IgD-negative memory B cell (primary cell): ENCODE measurements at regions not wholly inside any gene's neighbourhood (a gene's known extent, or its start where the extent isn't known, plus 50 kb on each side); places are given as distances from the start of the nearest gene placed in this dataset.

Source experiments
- H3K27ac Mint-ChIP-seq, 3 donors: one replicate each; pipeline ENCODE4 v1.8.0; 2020 to 2022; ENCODE audit warnings: mild to moderate bottlenecking in 3 of 3, mixed read lengths in 3 of 3, moderate library complexity in 1 of 3
- H3K27me3 Mint-ChIP-seq: one replicate; pipeline ENCODE4 v1.8.0; 2021; ENCODE audit warnings: mixed read lengths
- H3K36me3 Mint-ChIP-seq: one replicate; pipeline ENCODE4 v1.8.0; 2020; ENCODE audit warnings: mild to moderate bottlenecking, mixed read lengths
- H3K4me1 Mint-ChIP-seq, 3 donors: one replicate each; pipeline ENCODE4 v1.8.0; 2020 to 2022; ENCODE audit warnings: mixed read lengths in 3 of 3, mild to moderate bottlenecking in 1 of 3
- H3K4me3 Mint-ChIP-seq, 4 donors: one replicate each; pipeline ENCODE4 v1.8.0; 2020 to 2022; ENCODE audit warnings: mild to moderate bottlenecking in 4 of 4, mixed read lengths in 4 of 4, moderate library complexity in 3 of 4
- H3K9me3 Mint-ChIP-seq, 3 donors: one replicate each; pipeline ENCODE4 v1.8.0; 2020 to 2021; ENCODE audit warnings: mixed read lengths in 3 of 3, mild to moderate bottlenecking in 1 of 3

DNA sequence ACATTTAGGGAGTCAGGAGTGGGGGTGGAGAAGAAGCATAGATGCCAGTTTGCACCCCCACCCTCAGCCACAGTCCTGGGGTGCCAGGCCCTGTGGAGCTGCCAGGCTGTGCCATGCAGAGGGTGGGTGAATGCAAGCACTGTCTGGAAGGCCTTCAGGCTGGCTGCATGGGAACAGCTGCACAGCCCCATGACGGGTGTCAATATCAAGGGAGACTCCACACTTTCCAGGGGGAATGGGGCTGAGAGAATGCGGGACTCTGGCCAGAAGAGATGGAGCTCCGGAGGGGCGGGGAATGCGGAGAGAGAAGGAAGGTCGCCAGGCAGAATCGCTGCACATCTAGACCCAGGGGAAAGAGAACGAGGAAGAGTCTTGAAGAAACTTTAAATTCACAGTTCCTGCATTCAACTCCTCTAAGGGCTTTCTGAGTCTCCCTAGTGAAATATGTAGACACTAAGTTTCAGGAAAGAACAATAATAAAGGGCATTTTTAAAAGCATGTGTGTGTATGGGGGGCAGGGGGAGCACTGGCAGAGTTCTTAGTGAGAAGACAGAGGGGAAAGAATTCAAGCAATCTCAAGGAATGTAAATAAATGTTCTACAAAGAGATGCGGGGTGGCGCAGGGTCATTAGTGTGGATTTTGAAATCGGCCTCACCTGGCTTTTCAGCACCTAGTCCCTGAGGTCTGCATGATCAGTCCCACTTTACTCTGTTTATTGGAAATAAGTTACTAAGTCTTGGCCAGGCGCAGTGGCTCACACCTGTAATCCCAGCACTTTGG is 59.1 kb downstream of the BOD1 start:
- Mint-ChIP-seq H3K4me3 (no peak overlapping the region), H3K27me3 (peaks cover 13% of the 10 kb centered on the region), H3K4me1 (no peaks in the 10 kb centered on the region), H3K9me3 (peaks cover 9 to 17% (median 14%) of the 10 kb centered on the region in 3 donors), H3K27ac (no peak overlapping the region), H3K36me3 (no peaks in the 10 kb centered on the region)

DNA sequence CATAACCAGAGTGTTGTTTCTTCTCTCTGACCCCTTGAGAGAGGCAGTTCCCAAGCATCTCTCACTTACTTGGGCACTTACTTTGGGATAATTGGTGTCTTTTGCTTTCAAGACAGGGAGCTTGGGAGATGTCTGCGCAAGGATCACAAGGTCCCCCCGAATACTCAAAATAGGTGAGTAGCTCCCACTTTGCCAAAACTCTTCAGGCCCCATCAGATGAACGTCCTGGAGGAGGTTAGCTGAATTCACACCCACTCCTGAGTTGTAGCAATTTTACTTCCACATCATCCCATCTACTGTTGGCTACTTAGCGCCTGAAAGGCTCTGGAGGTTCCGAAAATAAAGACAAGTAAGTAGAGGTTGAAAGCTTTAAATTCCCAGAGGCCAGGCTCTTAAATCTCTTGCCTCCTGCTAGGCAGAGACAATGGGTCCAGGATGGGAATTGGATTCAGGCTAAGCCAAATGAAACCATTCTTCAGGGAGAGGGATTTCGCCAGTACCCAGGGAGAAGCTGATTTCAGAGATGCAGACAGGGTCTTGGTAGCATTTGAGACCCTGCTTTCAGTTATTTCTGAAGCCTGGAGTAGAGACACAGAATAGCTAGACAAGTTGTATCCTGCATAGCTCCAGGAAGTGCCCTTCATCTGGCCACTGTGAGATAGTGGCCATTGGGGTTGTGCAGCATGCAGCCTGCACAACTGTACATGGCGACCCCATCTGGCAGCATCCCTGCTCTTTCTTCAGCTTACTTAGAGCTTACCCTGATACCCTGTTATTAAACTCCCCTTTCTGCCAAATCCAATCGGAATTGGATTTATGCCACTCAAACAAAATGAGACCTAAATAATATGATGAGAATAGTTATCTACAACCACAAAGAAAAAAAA is 60.1 kb downstream of the BOD1 start:
- Mint-ChIP-seq H3K36me3 (no peaks in the 10 kb centered on the region), H3K4me3 (no peak overlapping the region), H3K27me3 (peaks cover 15% of the 10 kb centered on the region), H3K9me3 (peaks cover 5 to 15% (median 9%) of the 10 kb centered on the region in 3 donors), H3K27ac (no peak overlapping the region), H3K4me1 (no peaks in the 10 kb centered on the region)

DNA sequence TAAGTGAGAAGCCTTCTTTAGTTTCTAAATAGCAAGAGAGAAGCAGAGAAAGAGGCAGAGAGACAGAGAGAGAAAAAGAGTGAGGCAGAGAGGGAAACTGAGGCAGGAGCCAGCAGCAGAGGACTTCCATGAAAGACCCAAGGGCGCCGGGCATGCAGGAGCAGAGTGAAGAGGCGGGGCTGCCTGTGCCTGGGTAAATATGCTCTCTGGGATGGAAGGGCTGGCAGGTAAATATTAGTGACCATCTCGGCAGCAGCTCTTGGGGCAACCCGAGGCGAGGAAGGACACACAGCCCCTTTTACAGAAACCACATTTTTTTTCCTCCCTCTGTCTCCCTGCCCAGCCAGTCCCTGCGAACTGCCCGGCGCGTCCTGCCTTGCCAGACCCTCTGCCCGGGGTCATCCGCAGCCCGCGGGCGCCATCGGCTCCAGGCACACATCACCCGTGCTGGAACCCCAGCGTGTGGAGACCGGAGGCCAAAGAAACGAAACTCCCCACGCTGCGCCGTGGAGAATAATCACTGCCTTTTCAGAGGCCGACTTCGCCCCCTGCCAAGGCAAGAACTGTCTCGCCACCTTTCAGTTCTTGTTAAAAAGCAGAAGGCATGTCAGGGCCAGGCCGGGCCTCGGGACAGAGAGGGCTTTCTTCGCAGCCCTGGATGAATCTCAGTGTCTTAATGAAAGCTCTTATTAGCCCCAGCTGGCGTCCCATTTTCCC is 61.3 kb downstream of the BOD1 start:
- Mint-ChIP-seq H3K27ac (peak overlapping the region in 1 of 3 donors; percentile 65), H3K4me3 (no peak overlapping the region), H3K36me3 (no peaks in the 10 kb centered on the region), H3K9me3 (peaks cover 3 to 6% (median 6%) of the 10 kb centered on the region in 3 donors), H3K27me3 (peaks cover 11% of the 10 kb centered on the region), H3K4me1 (no peaks in the 10 kb centered on the region)

DNA sequence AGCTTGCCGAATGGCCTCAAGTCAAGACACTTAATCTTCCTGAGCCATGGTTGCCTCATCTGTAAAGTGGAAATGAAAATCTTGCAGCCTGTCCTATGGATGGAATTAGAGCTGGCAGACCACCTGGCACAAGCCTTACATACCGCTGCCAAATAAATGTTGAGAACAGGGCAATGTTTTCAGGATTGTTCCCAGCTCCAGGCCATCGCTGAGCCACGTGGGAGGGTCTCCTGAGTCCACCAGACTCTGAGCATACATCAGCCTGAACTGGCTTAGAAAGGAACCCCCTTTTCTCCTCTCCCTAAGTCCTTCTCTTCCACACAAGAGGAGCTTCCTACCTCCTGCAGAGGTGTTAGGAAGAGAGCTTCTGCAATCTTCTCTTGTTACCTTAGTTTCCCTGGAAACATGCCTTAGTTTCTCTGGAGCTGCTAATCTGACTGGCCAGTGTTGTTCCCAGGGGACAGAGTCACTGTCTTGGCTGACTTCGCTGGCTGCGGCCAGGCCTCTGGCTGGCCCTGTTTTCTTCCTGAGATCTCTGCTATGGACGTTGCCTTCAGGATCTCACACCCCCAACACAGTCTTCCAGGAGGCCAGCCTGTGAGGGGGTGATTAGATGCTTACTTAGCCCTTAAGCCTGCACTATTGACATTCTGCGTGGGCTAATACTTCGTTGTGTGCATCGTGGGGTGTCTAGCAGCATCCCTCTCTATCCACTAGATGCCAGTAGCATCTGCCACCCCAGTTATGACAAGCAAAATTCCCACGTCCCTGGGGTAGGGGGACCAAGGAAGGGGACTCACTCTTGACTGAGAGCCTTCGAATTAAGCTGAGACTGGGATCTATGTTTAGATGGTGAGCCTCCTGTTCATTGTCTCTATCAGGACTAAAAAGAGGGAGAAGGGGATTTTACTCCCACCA is 62.2 kb downstream of the BOD1 start:
- Mint-ChIP-seq H3K27ac (peak overlapping the region in 1 of 3 donors; percentile 65), H3K27me3 (peaks cover 12% of the 10 kb centered on the region), H3K4me3 (peak overlapping the region in 1 of 4 donors; percentile 33), H3K9me3 (peaks cover 0 to 2% (median 0%) of the 10 kb centered on the region in 3 donors), H3K4me1 (no peaks in the 10 kb centered on the region), H3K36me3 (no peaks in the 10 kb centered on the region)

DNA sequence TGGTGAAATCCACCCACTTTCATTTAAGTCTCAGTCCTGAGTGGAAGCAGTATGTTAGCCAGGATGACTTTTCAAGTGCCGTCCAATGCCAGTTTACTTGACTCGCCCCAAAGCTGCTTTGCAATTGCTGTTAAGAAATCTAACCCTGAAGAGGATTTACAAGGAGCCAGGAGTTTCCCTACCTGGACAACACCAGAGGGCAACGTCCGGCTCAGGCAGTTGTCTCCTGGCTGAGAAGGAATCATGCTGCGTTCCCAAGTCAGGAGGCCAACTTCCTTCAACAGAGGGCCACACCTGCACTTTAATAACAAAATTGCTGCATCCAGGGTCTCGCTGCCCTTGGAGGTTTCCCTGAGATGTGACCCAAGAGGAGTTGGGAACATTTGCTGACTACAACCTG is 65.8 kb downstream of the BOD1 start:
- Mint-ChIP-seq H3K4me1 (no peaks in the 10 kb centered on the region), H3K27ac (no peak overlapping the region), H3K36me3 (no peaks in the 10 kb centered on the region), H3K4me3 (no peak overlapping the region), H3K27me3 (peaks cover 11% of the 10 kb centered on the region), H3K9me3 (peaks cover 0 to 2% (median 0%) of the 10 kb centered on the region in 3 donors)

DNA sequence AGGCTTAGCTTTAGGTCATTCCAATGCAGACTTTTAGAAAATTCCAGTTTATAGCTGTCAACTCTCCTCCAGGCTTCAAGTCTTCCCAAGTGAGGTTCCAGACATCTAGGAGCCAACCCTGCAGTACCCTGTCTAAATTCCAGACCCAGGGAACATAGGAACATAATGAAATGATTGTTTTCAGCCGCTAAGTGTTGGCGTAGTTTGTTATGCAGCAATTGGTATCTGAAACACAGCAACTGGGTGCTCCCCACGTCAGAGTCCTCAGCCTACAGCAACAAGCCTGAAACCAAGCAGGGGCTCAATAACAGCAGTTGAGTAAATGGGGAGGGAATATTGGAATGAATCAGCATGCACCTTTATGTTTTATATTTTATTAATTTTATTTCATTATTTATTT is 66.8 kb downstream of the BOD1 start:
- H3K4me3 Mint-ChIP-seq: no peak overlapping the region
- H3K27me3 Mint-ChIP-seq: peaks cover 7% of the 10 kb centered on the region
- H3K4me1 Mint-ChIP-seq: no peaks in the 10 kb centered on the region
- no peaks in the 10 kb centered on the region for H3K36me3 Mint-ChIP-seq
- no peak overlapping the region for H3K27ac Mint-ChIP-seq
- H3K9me3 Mint-ChIP-seq: peaks cover 0 to 2% (median 0%) of the 10 kb centered on the region in 3 donors

DNA sequence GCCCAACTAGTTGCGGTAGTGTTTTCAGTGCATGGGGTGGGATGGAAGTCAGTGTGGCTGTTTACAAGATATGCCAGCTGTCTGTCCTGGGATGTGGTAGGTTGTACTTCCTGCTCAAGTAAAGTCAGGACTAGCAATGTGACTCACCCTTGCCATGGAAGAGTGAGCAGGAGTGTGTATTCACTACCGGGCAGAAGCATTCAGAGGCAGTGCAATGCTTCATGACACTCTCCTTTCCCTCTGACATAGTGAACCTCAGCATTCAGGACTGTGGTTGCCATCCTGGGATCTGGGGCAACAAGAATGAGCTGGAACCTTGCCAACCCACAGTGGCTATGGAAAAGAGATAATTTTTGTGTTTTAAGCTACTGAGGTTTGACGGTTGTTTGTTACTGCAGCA is 68.9 kb downstream of the BOD1 start:
- Mint-ChIP-seq H3K27ac (no peak overlapping the region), H3K4me1 (no peaks in the 10 kb centered on the region), H3K36me3 (no peaks in the 10 kb centered on the region), H3K4me3 (no peak overlapping the region), H3K9me3 (peaks cover 0 to 2% (median 0%) of the 10 kb centered on the region in 3 donors), H3K27me3 (peaks cover 6% of the 10 kb centered on the region)

DNA sequence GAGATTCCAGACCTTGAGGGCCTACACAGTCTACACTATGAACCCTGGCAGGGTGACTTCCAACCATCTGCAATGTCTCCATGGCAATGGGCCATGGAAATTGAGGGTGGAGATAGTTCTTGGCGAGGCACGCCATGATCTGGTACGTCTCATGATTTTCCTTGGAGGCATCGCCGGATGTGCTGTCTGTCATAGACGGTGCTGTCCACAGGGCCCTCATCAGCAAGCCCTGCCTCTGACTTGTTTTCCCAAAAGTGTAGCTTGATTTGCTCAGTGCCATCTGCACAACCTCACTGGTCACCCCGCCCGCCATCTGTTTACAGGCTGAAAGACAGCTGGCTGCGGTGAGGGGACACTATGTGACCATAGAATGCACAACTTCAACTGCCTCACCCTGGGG is 73.5 kb downstream of the BOD1 start:
- Mint-ChIP-seq H3K27ac (no peak overlapping the region), H3K4me3 (no peak overlapping the region), H3K9me3 (peaks cover 0 to 2% (median 0%) of the 10 kb centered on the region in 3 donors), H3K4me1 (peaks cover 0 to 1% (median 0%) of the 10 kb centered on the region in 3 donors), H3K27me3 (no peaks in the 10 kb centered on the region), H3K36me3 (no peaks in the 10 kb centered on the region)

DNA sequence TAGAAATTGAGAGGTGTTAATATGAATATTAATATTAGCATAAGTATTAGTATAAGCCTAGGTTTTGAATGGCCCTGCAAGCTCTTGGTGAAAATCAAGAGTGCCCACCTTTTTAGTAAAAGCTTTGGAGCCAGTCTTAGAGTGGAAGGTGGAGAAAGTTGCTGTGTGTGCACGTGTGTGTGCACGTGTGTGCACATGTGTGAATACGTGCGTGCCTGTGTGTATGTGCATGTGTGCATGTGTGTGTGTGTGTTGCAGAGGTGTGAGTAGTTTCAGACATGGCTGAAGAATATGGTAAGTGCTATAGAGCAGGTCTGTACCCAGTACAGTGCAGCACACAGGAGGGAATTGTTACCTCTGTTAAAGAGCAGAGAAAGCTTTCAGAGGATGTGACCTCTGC is 74.3 kb downstream of the BOD1 start:
- Mint-ChIP-seq H3K4me3 (no peak overlapping the region), H3K4me1 (peaks cover 0 to 1% (median 0%) of the 10 kb centered on the region in 3 donors), H3K36me3 (no peaks in the 10 kb centered on the region), H3K9me3 (no peaks in the 10 kb centered on the region), H3K27ac (no peak overlapping the region), H3K27me3 (no peaks in the 10 kb centered on the region)

DNA sequence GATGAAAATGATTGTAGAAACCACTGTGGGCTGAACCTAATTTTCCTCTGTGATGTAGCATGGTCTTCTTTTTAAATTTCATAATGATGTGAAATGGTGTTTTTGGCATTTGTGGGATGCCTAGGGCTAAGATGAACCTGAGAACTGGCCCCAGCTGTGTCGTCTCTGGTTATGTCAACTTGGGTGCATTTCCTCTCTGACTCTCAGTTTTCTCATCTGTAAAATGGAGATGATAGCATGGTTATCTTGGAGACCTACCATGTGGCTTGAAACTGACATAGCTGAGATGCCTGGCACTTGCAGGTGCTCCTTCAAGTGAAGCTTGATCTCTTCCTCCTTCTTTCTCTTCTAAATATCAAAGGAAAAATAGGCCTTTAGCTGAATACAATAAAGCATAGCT is 77.8 kb downstream of the BOD1 start:
- H3K27me3 Mint-ChIP-seq: peaks cover 4% of the 10 kb centered on the region
- no peak overlapping the region for H3K4me3 Mint-ChIP-seq
- peaks cover 0 to 1% (median 0%) of the 10 kb centered on the region in 3 donors for H3K4me1 Mint-ChIP-seq
- H3K9me3 Mint-ChIP-seq: no peaks in the 10 kb centered on the region
- H3K36me3 Mint-ChIP-seq: no peaks in the 10 kb centered on the region
- H3K27ac Mint-ChIP-seq: no peak overlapping the region

DNA sequence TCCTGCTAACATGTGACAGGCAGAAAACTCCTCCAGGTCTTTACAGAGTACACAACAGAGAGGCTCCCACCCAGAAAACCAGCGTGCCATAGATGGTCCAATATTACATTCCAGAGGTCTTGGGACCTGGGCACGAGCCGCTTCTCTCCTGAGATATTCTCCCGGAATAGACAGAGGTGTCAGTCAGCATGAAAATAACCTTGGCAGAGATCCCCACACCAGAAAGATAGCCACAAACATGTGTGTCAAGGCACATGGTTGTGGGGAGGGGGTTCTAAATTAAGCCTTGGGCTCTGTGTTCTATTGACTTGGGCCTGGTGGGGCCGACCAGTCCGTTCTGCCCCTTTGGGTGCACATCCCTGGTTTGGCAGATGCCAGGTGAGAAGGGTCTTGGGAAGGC is 78.4 kb downstream of the BOD1 start:
- Mint-ChIP-seq H3K4me1 (peaks cover 0 to 1% (median 0%) of the 10 kb centered on the region in 3 donors), H3K36me3 (no peaks in the 10 kb centered on the region), H3K27me3 (peaks cover 4% of the 10 kb centered on the region), H3K27ac (no peak overlapping the region), H3K4me3 (no peak overlapping the region), H3K9me3 (no peaks in the 10 kb centered on the region)

DNA sequence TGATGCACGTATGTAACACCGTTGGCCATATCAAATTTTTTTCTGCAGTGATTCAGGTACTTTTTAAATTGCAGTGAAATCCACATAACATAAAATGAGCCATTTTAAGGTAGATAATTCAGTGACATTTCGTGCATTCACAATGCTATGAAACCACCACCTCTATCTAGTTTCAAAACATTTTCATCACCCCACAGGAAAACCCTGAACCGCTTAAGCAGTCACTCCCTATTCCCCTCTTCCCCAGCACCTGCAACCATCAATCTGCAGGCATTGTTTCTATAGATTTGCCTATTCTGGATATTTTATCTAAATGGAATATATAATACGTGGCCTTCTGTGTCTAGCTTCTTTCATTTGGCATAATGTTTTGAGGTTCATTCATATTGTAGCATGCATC is 79.2 kb downstream of the BOD1 start:
- Mint-ChIP-seq H3K4me1 (peaks cover 0 to 1% (median 0%) of the 10 kb centered on the region in 3 donors), H3K9me3 (no peaks in the 10 kb centered on the region), H3K27ac (no peak overlapping the region), H3K36me3 (no peaks in the 10 kb centered on the region), H3K4me3 (no peak overlapping the region), H3K27me3 (peaks cover 4% of the 10 kb centered on the region)

DNA sequence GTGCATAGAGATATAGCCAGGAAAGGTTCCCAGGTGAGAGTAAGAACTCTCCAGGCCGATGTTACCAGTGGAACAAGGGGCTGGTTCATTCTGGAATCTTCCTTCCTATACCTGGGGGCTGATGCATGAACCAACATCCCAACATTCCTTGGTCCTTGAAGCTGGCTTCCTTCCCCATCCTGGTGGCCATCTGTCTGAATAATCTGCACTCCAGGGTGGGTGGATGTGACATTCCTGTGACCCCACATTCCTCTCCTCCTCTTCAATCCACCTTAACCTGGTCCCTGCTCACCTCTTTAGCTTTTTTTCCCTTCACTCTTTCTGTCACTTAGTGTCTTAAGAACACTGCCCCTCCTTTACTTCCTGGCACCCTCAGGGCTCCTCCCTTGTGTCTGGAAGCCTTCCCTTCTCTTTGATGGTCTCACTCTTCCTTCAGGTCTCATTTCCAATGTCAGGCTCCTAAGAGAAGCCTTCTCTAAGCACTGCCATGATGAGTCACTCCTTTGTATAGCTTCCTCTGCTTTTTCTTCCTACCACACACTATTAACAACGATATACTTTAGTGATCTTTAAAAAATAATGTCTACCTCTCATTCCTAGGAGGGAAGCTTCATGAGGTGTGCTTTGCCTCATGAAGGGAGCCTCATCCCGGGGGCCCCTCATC is 80.3 kb downstream of the BOD1 start:
- Mint-ChIP-seq H3K4me1 (no peaks in the 10 kb centered on the region), H3K4me3 (no peak overlapping the region), H3K27ac (no peak overlapping the region), H3K9me3 (no peaks in the 10 kb centered on the region), H3K27me3 (peaks cover 4% of the 10 kb centered on the region), H3K36me3 (no peaks in the 10 kb centered on the region)
